Erythroblast (primary cell): ENCODE measurements at regions not wholly inside any gene's neighbourhood (a gene's known extent, or its start where the extent isn't known, plus 50 kb on each side); places are given as distances from the start of the nearest gene placed in this dataset.

Experiments
- DNase-seq, 2 experiments: peaks; one replicate each; lab custom pipeline; 2025; lab: John Stamatoyannopoulos, UW
- GATA1 ChIP-seq: IDR thresholded peaks from 2 replicates; pipeline ENCODE4 v1.6.1; 2011; ENCODE audit warnings: low read depth, mild to moderate bottlenecking, control low read depth, low read length, moderate library complexity
- POLR2A ChIP-seq: IDR thresholded peaks from 2 replicates; pipeline ENCODE4 v1.6.1; 2011; ENCODE audit warnings: mild to moderate bottlenecking, low read length

- TF ChIP-seq GATA1 (no peak), POLR2A (no peak)
- no peak for DNase-seq
Observed at GRCh38 chr6:159118924-159119323, 50.3 kb upstream of the FNDC1 start.

GRCh38 chr6:159117563-159117962 is 51.6 kb upstream of the FNDC1 start:
- no peak for TF ChIP-seq GATA1
- no peak for TF ChIP-seq POLR2A
- no peak for DNase-seq

- TF ChIP-seq GATA1 (no peak), POLR2A (no peak)
- no peak for DNase-seq
Observed at GRCh38 chr6:159117046-159117445, 52.2 kb upstream of the FNDC1 start.

GRCh38 chr6:159116343-159116742 is 52.9 kb upstream of the FNDC1 start:
- TF ChIP-seq POLR2A (no peak), GATA1 (no peak)
- no peak for DNase-seq

GRCh38 chr6:159114569-159114968 is 54.6 kb upstream of the FNDC1 start:
- TF ChIP-seq POLR2A (no peak), GATA1 (no peak)
- no peak for DNase-seq

- TF ChIP-seq POLR2A (no peak), GATA1 (no peak)
- DNase-seq = no peak
Observed at GRCh38 chr6:159113223-159113622, 56.0 kb upstream of the FNDC1 start.

- TF ChIP-seq GATA1 (no peak), POLR2A (no peak)
- no peak for DNase-seq
Observed at GRCh38 chr6:159112714-159113113, 56.5 kb upstream of the FNDC1 start.

GRCh38 chr6:159110748-159111147 is 58.5 kb upstream of the FNDC1 start:
- no peak for DNase-seq
- no peak for TF ChIP-seq POLR2A
- no peak for TF ChIP-seq GATA1

- DNase-seq = peak; percentile 54 to 66
Observed at GRCh38 chr6:159110013-159110412, 59.2 kb upstream of the FNDC1 start.

GRCh38 chr6:159109391-159109790 is 59.8 kb upstream of the FNDC1 start:
- DNase-seq = no peak
- TF ChIP-seq GATA1 (no peak), POLR2A (no peak)

More at GRCh38 chr6:159110013-159110412, 59.2 kb upstream of the FNDC1 start:
- TF ChIP-seq GATA1 = no peak
- no peak for TF ChIP-seq POLR2A

GRCh38 chr6:159108426-159108985 is 60.7 kb upstream of the FNDC1 start:
- TF ChIP-seq GATA1 (no peak), POLR2A (no peak)
- DNase-seq = no peak

GRCh38 chr6:159107451-159108260 is 61.5 kb upstream of the FNDC1 start:
- TF ChIP-seq POLR2A (no peak), GATA1 (no peak)
- peak; percentile 18 to 46 for DNase-seq

- TF ChIP-seq GATA1 (no peak), POLR2A (peak; percentile 81)
- DNase-seq = peak; percentile 89 to 90
Observed at GRCh38 chr6:159106627-159107241, 61.9 kb upstream of the TAGAP start.

GRCh38 chr6:159105716-159106115 is 60.9 kb upstream of the TAGAP start:
- TF ChIP-seq POLR2A (no peak), GATA1 (no peak)

More at GRCh38 chr6:159105716-159106115, 60.9 kb upstream of the TAGAP start:
- no peak for DNase-seq
